HEK293 (cell line): ENCODE measurements at regions not wholly inside any gene's neighbourhood (a gene's known extent, or its start where the extent isn't known, plus 50 kb on each side); places are given as distances from the start of the nearest gene placed in this dataset.

Experiments used
- CTCF ChIA-PET: fragments of 350-600 bp; formaldehyde crosslinking; extraction: SDS; loops from one replicate; lab custom pipeline; 2021; ENCODE audit warnings: antibody characterized with exemption; lab: Yijun Ruan, JAX
- POLR2A ChIA-PET: fragments of 300-600 bp; formaldehyde crosslinking; extraction: SDS; loops from one replicate; lab custom pipeline; 2020; ENCODE audit warnings: antibody characterized with exemption, inconsistent platforms; lab: Yijun Ruan, JAX
- H3K27ac ChIP-seq: fragments of 200-500 bp; sonication (Bioruptor generic); 2 replicates; pipeline ENCODE4 v1.5.1; 2014; ENCODE audit warnings: low read depth, low read length, control low read depth, inconsistent platforms; ENCODE audit errors: extremely low read depth
- H3K36me3 ChIP-seq, 2 experiments: fragments of 200-500 bp in 1 of 2; sonication (Bioruptor generic) in 1 of 2; 1 replicate in 1 of 2; 2 replicates in 1 of 2; pipeline ENCODE4 v1.5.1; 2014 to 2017; ENCODE audit warnings: inconsistent platforms in 2 of 2, low read length in 2 of 2; ENCODE audit not compliant: control insufficient read depth in 2 of 2, insufficient read depth in 1 of 2
- H3K4me1 ChIP-seq: fragments of 200-500 bp; sonication (Bioruptor generic); 2 replicates; pipeline ENCODE4 v1.5.1; 2014; ENCODE audit warnings: mild to moderate bottlenecking, low read length, inconsistent platforms; ENCODE audit not compliant: control insufficient read depth, insufficient read depth
- H3K4me3 ChIP-seq: 2 replicates; pipeline ENCODE4 v1.5.1; 2011; ENCODE audit warnings: low read depth, mild to moderate bottlenecking, control low read depth, low read length, moderate library complexity
- H3K9me3 ChIP-seq: fragments of 200-500 bp; sonication (Bioruptor generic); 2 replicates; pipeline ENCODE4 v1.5.1; 2014; ENCODE audit warnings: low read depth, low read length, inconsistent platforms; ENCODE audit not compliant: control insufficient read depth, insufficient read depth
- HOXD13 ChIP-seq: sonication (generic); formaldehyde crosslinking; IDR thresholded peaks from 2 replicates; pipeline ENCODE4 v1.8.0; 2022; ENCODE audit warnings: missing genetic modification reagents, borderline replicate concordance
- KLF10 ChIP-seq: fragments of 450-650 bp; IDR thresholded peaks from 2 replicates; pipeline ENCODE4 v1.5.1; 2018; ENCODE audit warnings: missing biosample characterization, mild to moderate bottlenecking, missing genetic modification characterization
- KLF7 ChIP-seq: fragments of 450-650 bp; formaldehyde crosslinking; IDR thresholded peaks from 2 replicates; pipeline ENCODE4 v1.5.1; 2016; ENCODE audit warnings: missing biosample characterization, missing genetic modification characterization, borderline replicate concordance
- KLF9 ChIP-seq: fragments of 450-650 bp; formaldehyde crosslinking; IDR thresholded peaks from 2 replicates; pipeline ENCODE4 v1.5.1; 2016; ENCODE audit warnings: missing biosample characterization, missing genetic modification characterization, low read depth
- OSR2 ChIP-seq: fragments of 450-650 bp; formaldehyde crosslinking; IDR thresholded peaks from 2 replicates; pipeline ENCODE4 v1.5.1; 2016; ENCODE audit warnings: missing biosample characterization, missing genetic modification characterization
- OVOL3 ChIP-seq: fragments of 450-650 bp; formaldehyde crosslinking; IDR thresholded peaks from 2 replicates; pipeline ENCODE4 v1.5.1; 2016; ENCODE audit warnings: missing biosample characterization, missing genetic modification characterization
- PBX3 ChIP-seq: sonication (generic); formaldehyde crosslinking; IDR thresholded peaks from 2 replicates; pipeline ENCODE4 v1.8.1; 2022; ENCODE audit warnings: mild to moderate bottlenecking, moderate library complexity, missing genetic modification reagents
- SP2 ChIP-seq: fragments of 450-650 bp; formaldehyde crosslinking; IDR thresholded peaks from 2 replicates; pipeline ENCODE4 v1.5.1; 2016; ENCODE audit warnings: missing biosample characterization, missing genetic modification characterization
- SP3 ChIP-seq: fragments of 450-650 bp; formaldehyde crosslinking; IDR thresholded peaks from 2 replicates; pipeline ENCODE4 v1.5.1; 2016; ENCODE audit warnings: missing biosample characterization, missing genetic modification characterization
- TRIM28 ChIP-seq: IDR thresholded peaks from 2 replicates; pipeline ENCODE4 v1.6.1; 2011; ENCODE audit warnings: low read length, control low read depth, borderline replicate concordance
- ZBTB1 ChIP-seq: fragments of 450-650 bp; formaldehyde crosslinking; IDR thresholded peaks from 2 replicates; pipeline ENCODE4 v1.5.1; 2016; ENCODE audit warnings: missing biosample characterization, missing genetic modification characterization
- ZNF2 ChIP-seq: fragments of 450-650 bp; formaldehyde crosslinking; IDR thresholded peaks from 2 replicates; pipeline ENCODE4 v1.5.1; 2016; ENCODE audit warnings: missing biosample characterization, missing genetic modification characterization
- ZNF221 ChIP-seq: fragments of 450-650 bp; formaldehyde crosslinking; IDR thresholded peaks from 2 replicates; pipeline ENCODE4 v1.5.1; 2017; ENCODE audit warnings: missing biosample characterization, missing genetic modification characterization, borderline replicate concordance
- ZNF394 ChIP-seq: fragments of 450-650 bp; formaldehyde crosslinking; IDR thresholded peaks from 2 replicates; pipeline ENCODE4 v1.5.1; 2016; ENCODE audit warnings: missing biosample characterization, missing genetic modification characterization, mild to moderate bottlenecking, moderate library complexity, borderline replicate concordance
- ZNF398 ChIP-seq: fragments of 450-650 bp; formaldehyde crosslinking; IDR thresholded peaks from 2 replicates; pipeline ENCODE4 v1.5.1; 2017; ENCODE audit warnings: missing biosample characterization, missing genetic modification characterization
- ZNF830 ChIP-seq: fragments of 450-650 bp; IDR thresholded peaks from 2 replicates; pipeline ENCODE4 v1.5.0; 2018; ENCODE audit warnings: missing biosample characterization, missing genetic modification characterization, low read depth, mild to moderate bottlenecking, moderate library complexity
- TF ChIP-seq, protein P1 (sequence below): fragments of 450-650 bp; formaldehyde crosslinking; IDR thresholded peaks from 2 replicates; pipeline ENCODE4 v1.5.1; 2016; ENCODE audit warnings: missing biosample characterization, missing genetic modification characterization
- TF ChIP-seq, protein P2 (sequence below): fragments of 450-650 bp; formaldehyde crosslinking; IDR thresholded peaks from 2 replicates; pipeline ENCODE4 v1.5.1; 2017; ENCODE audit warnings: missing biosample characterization, missing genetic modification characterization
- TF ChIP-seq, protein P3 (sequence below): fragments of 450-650 bp; formaldehyde crosslinking; IDR thresholded peaks from 2 replicates; pipeline ENCODE4 v1.5.1; 2016; ENCODE audit warnings: missing biosample characterization, missing genetic modification characterization

DNA sequence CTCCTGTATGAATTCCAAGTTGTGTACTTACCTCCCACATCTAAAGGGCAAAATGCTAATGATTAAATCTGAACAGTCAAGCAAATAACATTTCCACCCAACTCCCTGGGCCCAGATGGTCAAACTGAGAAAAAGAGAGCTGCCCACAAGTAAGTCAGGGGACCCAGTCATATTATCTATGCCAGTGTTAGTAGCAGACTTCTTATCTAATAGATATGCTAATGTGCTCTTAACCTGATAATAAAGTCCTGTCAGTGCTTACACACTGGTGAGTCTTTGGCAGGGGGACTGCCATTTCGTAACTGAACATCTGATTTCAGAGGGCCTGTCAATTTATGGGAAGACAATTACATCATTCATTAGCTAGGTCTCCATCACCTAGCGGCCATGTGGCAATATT is 292.3 kb upstream of the WWC1 start (continued):
- TF ChIP-seq ZNF398 (no peak), ZNF2 (tag by site-specific recombination) (no peak)

DNA sequence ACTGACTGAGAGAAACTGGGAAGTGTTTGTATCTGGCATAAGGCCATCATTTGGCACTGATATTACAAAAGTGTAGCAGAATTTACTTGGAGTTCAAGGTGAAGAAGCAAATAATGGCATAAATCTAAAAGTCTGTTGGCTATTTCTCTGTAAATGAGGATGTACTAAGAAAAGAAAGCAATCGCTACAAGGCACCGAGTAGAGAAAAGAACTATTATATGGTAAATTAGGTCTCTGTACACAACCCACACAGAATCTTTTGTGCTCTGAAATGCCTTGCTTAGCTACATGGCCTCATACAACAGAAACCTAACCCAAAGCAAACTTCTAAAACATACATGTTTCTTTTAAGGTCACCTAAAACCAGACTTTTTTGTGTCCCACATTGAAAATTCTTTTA is 290.1 kb upstream of the WWC1 start:
- H3K4me3 ChIP-seq = no peak overlapping the region
- ChIA-PET POLR2A (no interaction called here), CTCF (interaction anchor here (0.7 kb wide), 1 partner anchor 219 kb away, joined by 3 read pairs; no protein-coding TSS in a partner anchor)
- no peak overlapping the region for H3K27ac ChIP-seq
- H3K9me3 ChIP-seq = no peaks in the 10 kb centered on the region
- H3K36me3 ChIP-seq = no peaks in the 10 kb centered on the region
- H3K4me1 ChIP-seq = no peaks in the 10 kb centered on the region
- TF ChIP-seq OVOL3 (tag by site-specific recombination) (no peak), OSR2 (tag by site-specific recombination) (no peak)

- Histone ChIP-seq H3K27ac (no peak overlapping the region), H3K4me3 (no peak overlapping the region), H3K36me3 (no peaks in the 10 kb centered on the region), H3K9me3 (no peaks in the 10 kb centered on the region), H3K4me1 (no peaks in the 10 kb centered on the region)
- POLR2A ChIA-PET = no interaction called here
- CTCF ChIA-PET = no interaction called here
- TF ChIP-seq KLF10 (no peak), PBX3 (no peak), SP2 (tag by site-specific recombination) (no peak), KLF7 (tag by site-specific recombination) (no peak), TRIM28 (no peak), ZNF221 (tag by site-specific recombination) (no peak), KLF9 (tag by site-specific recombination) (no peak), ZNF394 (tag by site-specific recombination) (no peak), SP3 (no peak), HOXD13 (CRISPR knock-in tag) (no peak), ZBTB1 (tag by site-specific recombination) (no peak), ZNF830 (no peak)
- TF ChIP-seq, protein P1, sequence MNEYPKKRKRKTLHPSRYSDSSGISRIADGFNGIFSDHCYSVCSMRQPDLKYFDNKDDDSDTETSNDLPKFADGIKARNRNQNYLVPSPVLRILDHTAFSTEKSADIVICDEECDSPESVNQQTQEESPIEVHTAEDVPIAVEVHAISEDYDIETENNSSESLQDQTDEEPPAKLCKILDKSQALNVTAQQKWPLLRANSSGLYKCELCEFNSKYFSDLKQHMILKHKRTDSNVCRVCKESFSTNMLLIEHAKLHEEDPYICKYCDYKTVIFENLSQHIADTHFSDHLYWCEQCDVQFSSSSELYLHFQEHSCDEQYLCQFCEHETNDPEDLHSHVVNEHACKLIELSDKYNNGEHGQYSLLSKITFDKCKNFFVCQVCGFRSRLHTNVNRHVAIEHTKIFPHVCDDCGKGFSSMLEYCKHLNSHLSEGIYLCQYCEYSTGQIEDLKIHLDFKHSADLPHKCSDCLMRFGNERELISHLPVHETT (tag by site-specific recombination) = no peak
- TF ChIP-seq, protein P2, sequence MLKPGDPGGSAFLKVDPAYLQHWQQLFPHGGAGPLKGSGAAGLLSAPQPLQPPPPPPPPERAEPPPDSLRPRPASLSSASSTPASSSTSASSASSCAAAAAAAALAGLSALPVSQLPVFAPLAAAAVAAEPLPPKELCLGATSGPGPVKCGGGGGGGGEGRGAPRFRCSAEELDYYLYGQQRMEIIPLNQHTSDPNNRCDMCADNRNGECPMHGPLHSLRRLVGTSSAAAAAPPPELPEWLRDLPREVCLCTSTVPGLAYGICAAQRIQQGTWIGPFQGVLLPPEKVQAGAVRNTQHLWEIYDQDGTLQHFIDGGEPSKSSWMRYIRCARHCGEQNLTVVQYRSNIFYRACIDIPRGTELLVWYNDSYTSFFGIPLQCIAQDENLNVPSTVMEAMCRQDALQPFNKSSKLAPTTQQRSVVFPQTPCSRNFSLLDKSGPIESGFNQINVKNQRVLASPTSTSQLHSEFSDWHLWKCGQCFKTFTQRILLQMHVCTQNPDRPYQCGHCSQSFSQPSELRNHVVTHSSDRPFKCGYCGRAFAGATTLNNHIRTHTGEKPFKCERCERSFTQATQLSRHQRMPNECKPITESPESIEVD (tag by site-specific recombination) = no peak
- TF ChIP-seq, protein P3, sequence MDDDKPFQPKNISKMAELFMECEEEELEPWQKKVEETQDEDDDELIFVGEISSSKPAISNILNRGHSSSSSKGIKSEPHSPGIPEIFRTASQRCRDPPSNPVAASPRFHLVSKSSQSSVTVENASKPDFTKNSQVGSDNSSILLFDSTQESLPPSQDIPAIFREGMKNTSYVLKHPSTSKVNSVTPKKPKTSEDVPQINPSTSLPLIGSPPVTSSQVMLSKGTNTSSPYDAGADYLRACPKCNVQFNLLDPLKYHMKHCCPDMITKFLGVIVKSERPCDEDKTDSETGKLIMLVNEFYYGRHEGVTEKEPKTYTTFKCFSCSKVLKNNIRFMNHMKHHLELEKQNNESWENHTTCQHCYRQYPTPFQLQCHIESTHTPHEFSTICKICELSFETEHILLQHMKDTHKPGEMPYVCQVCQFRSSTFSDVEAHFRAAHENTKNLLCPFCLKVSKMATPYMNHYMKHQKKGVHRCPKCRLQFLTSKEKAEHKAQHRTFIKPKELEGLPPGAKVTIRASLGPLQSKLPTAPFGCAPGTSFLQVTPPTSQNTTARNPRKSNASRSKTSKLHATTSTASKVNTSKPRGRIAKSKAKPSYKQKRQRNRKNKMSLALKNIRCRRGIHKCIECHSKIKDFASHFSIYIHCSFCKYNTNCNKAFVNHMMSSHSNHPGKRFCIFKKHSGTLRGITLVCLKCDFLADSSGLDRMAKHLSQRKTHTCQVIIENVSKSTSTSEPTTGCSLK (tag by site-specific recombination) = no peak
These were observed 289.3 kb upstream of the WWC1 start for GRCh38 chr5:168002116-168002515.
